ENCODE measurements at regions not wholly inside any gene's neighbourhood (a gene's known extent, or its start where the extent isn't known, plus 50 kb on each side); places are given as distances from the start of the nearest gene placed in this dataset.

GRCh38 chr1:173113015-173113741 lies 62.4 kb upstream of the TNFSF18 start:
- TF ChIP-seq CTCF (IDR thresholded peaks at IDR 0.05; ENCODE audit: poor library complexity), result no peak
- TF ChIP-seq EZH2phosphoT487 (IDR thresholded peaks at IDR 0.05; ENCODE audit: low read depth, severe bottlenecking, unreplicated experiment), result no peak
